Osteocyte (in vitro differentiated cells): ENCODE measurements at regions not wholly inside any gene's neighbourhood (a gene's known extent, or its start where the extent isn't known, plus 50 kb on each side); places are given as distances from the start of the nearest gene placed in this dataset.

Source experiments
- DNase-seq: peaks from one replicate; pipeline ENCODE4 v3.0.0; 2021; ENCODE audit warnings: mixed read lengths; ENCODE audit not compliant: unreplicated experiment; ENCODE audit errors: extremely low spot score
- H3K27ac Mint-ChIP-seq: one replicate; pipeline ENCODE4 v1.8.0; 2021; ENCODE audit warnings: mild to moderate bottlenecking, mixed read lengths; ENCODE audit not compliant: unreplicated experiment
- H3K27me3 Mint-ChIP-seq: one replicate; pipeline ENCODE4 v1.8.0; 2021; ENCODE audit warnings: mixed read lengths; ENCODE audit not compliant: unreplicated experiment
- H3K36me3 Mint-ChIP-seq: one replicate; pipeline ENCODE4 v1.8.0; 2021; ENCODE audit warnings: mixed read lengths; ENCODE audit not compliant: unreplicated experiment
- H3K4me1 Mint-ChIP-seq: one replicate; pipeline ENCODE4 v1.8.0; 2021; ENCODE audit warnings: mixed read lengths; ENCODE audit not compliant: unreplicated experiment
- H3K4me3 Mint-ChIP-seq: one replicate; pipeline ENCODE4 v1.8.0; 2021; ENCODE audit warnings: mild to moderate bottlenecking, moderate library complexity, mixed read lengths; ENCODE audit not compliant: unreplicated experiment
- H3K9me3 Mint-ChIP-seq: one replicate; pipeline ENCODE4 v1.8.0; 2021; ENCODE audit warnings: mixed read lengths; ENCODE audit not compliant: unreplicated experiment
- CTCF ChIP-seq: fragments of 200-600 bp; sonication (generic); IDR thresholded peaks from 2 replicates; pipeline ENCODE4 v1.5.0; 2021; ENCODE audit warnings: antibody characterized with exemption, mild to moderate bottlenecking, moderate library complexity

GRCh38 chr1:98487620-98488019, 173.9 kb upstream of the SNX7 start:
- Mint-ChIP-seq H3K4me1 (no peaks in the 10 kb centered on the region), H3K27me3 (no peaks in the 10 kb centered on the region), H3K4me3 (no peak overlapping the region), H3K27ac (no peak overlapping the region), H3K36me3 (no peaks in the 10 kb centered on the region), H3K9me3 (no peaks in the 10 kb centered on the region)
- no peak for TF ChIP-seq CTCF
- no peak for DNase-seq

- H3K9me3 Mint-ChIP-seq, result no peaks in the 10 kb centered on the region
- no peak for TF ChIP-seq CTCF
- peaks cover 26% of the 10 kb centered on the region for H3K4me1 Mint-ChIP-seq
- no peak for DNase-seq
- no peak overlapping the region for H3K4me3 Mint-ChIP-seq
- H3K36me3 Mint-ChIP-seq, result no peaks in the 10 kb centered on the region
- no peaks in the 10 kb centered on the region for H3K27me3 Mint-ChIP-seq
- H3K27ac Mint-ChIP-seq, result no peak overlapping the region
Measured at GRCh38 chr1:98482611-98483010, 178.9 kb upstream of the SNX7 start.

GRCh38 chr1:98480271-98480670, 181.2 kb upstream of the SNX7 start:
- TF ChIP-seq CTCF, result no peak
- H3K27me3 Mint-ChIP-seq, result no peaks in the 10 kb centered on the region
- peak overlapping the region; percentile 20 for H3K27ac Mint-ChIP-seq
- H3K9me3 Mint-ChIP-seq, result no peaks in the 10 kb centered on the region
- H3K36me3 Mint-ChIP-seq, result no peaks in the 10 kb centered on the region
- DNase-seq, result no peak
- H3K4me3 Mint-ChIP-seq, result no peak overlapping the region
- H3K4me1 Mint-ChIP-seq, result peaks cover 26% of the 10 kb centered on the region

- Mint-ChIP-seq H3K9me3 (no peaks in the 10 kb centered on the region), H3K36me3 (no peaks in the 10 kb centered on the region), H3K27ac (no peak overlapping the region), H3K27me3 (no peaks in the 10 kb centered on the region), H3K4me1 (peaks cover 26% of the 10 kb centered on the region), H3K4me3 (no peak overlapping the region)
- DNase-seq, result no peak
- no peak for TF ChIP-seq CTCF
Measured at GRCh38 chr1:98478121-98478520, 183.4 kb upstream of the SNX7 start.

- no peak for DNase-seq
- Mint-ChIP-seq H3K27me3 (no peaks in the 10 kb centered on the region), H3K36me3 (no peaks in the 10 kb centered on the region), H3K27ac (no peak overlapping the region), H3K4me1 (peaks cover 2% of the 10 kb centered on the region), H3K4me3 (no peak overlapping the region), H3K9me3 (no peaks in the 10 kb centered on the region)
- no peak for TF ChIP-seq CTCF
Measured at GRCh38 chr1:98472878-98473277, 188.6 kb upstream of the SNX7 start.
